NCI-H1105 (cell line): ENCODE measurements at regions not wholly inside any gene's neighbourhood (a gene's known extent, or its start where the extent isn't known, plus 50 kb on each side); places are given as distances from the start of the nearest gene placed in this dataset.

Source experiments
- DNase-seq: peaks from one replicate; lab custom pipeline; 2025; lab: John Stamatoyannopoulos, UW

GRCh38 chr7:45350896-45351295 lies 193.3 kb downstream of the RAMP3 start:
- DNase-seq, result no peak

- DNase-seq, result no peak
Measured at GRCh38 chr7:45358287-45358686, 200.7 kb downstream of the RAMP3 start.

GRCh38 chr7:45359250-45359649 lies 201.7 kb downstream of the RAMP3 start:
- DNase-seq, result no peak

- DNase-seq, result no peak
Measured at GRCh38 chr7:45359776-45360175, 202.2 kb downstream of the RAMP3 start.

- no peak for DNase-seq
Measured at GRCh38 chr7:45363669-45364068, 206.1 kb downstream of the RAMP3 start.

GRCh38 chr7:45365341-45365740 lies 207.8 kb downstream of the RAMP3 start:
- DNase-seq, result no peak

GRCh38 chr7:45366475-45366874 lies 207.7 kb upstream of the ADCY1 start:
- no peak for DNase-seq

- DNase-seq, result no peak
Measured at GRCh38 chr7:45367026-45367425, 207.1 kb upstream of the ADCY1 start.

GRCh38 chr7:45368129-45368807 lies 205.9 kb upstream of the ADCY1 start:
- no peak for DNase-seq

GRCh38 chr7:45384499-45384898 lies 189.7 kb upstream of the ADCY1 start:
- DNase-seq, result no peak

GRCh38 chr7:45387837-45388236 lies 186.3 kb upstream of the ADCY1 start:
- DNase-seq, result no peak

GRCh38 chr7:45389073-45389872 lies 184.9 kb upstream of the ADCY1 start:
- no peak for DNase-seq

GRCh38 chr7:45390180-45390579 lies 184.0 kb upstream of the ADCY1 start:
- DNase-seq, result no peak

GRCh38 chr7:45390731-45391130 lies 183.4 kb upstream of the ADCY1 start:
- DNase-seq, result no peak

- no peak for DNase-seq
Measured at GRCh38 chr7:45391618-45392451, 182.3 kb upstream of the ADCY1 start.

GRCh38 chr7:45394117-45394708 lies 180.0 kb upstream of the ADCY1 start:
- no peak for DNase-seq

GRCh38 chr7:45399069-45399468 lies 175.1 kb upstream of the ADCY1 start:
- DNase-seq, result no peak

- no peak for DNase-seq
Measured at GRCh38 chr7:45400680-45401079, 173.5 kb upstream of the ADCY1 start.

- no peak for DNase-seq
Measured at GRCh38 chr7:45401155-45401554, 173.0 kb upstream of the ADCY1 start.

- no peak for DNase-seq
Measured at GRCh38 chr7:45401851-45402250, 172.3 kb upstream of the ADCY1 start.

- DNase-seq, result no peak
Measured at GRCh38 chr7:45402480-45403218, 171.5 kb upstream of the ADCY1 start.

GRCh38 chr7:45404622-45405021 lies 169.5 kb upstream of the ADCY1 start:
- no peak for DNase-seq
